BE2C (cell line): ENCODE measurements at regions not wholly inside any gene's neighbourhood (a gene's known extent, or its start where the extent isn't known, plus 50 kb on each side); places are given as distances from the start of the nearest gene placed in this dataset.

Experiments
- DNase-seq: peaks from one replicate; pipeline ENCODE4 v3.0.0-alpha.2; 2020
- H3K27me3 ChIP-seq: fragments of 250-450 bp; sonication (Bioruptor Pico); 2 replicates; pipeline ENCODE4 v1.5.1; 2020; ENCODE audit warnings: mild to moderate bottlenecking
- H3K36me3 ChIP-seq: fragments of 250-450 bp; sonication (Bioruptor Pico); 2 replicates; pipeline ENCODE4 v1.5.1; 2020; ENCODE audit warnings: mild to moderate bottlenecking
- H3K4me1 ChIP-seq: fragments of 250-450 bp; sonication (Bioruptor Pico); 2 replicates; pipeline ENCODE4 v1.5.1; 2020
- H3K4me3 ChIP-seq: 2 replicates; pipeline ENCODE4 v1.5.1; 2011; ENCODE audit warnings: low read depth, low read length
- H3K9me3 ChIP-seq: fragments of 250-450 bp; sonication (Bioruptor Pico); 2 replicates; pipeline ENCODE4 v1.5.1; 2020
- CTCF ChIP-seq: IDR thresholded peaks from 2 replicates; pipeline ENCODE4 v1.5.1; 2012; ENCODE audit warnings: mild to moderate bottlenecking, low read depth, low read length

GRCh38 chr9:109905472-109905871 lies 125.5 kb downstream of the PALM2AKAP2 start:
- no peak for DNase-seq
- Histone ChIP-seq H3K4me3 (no peak overlapping the region), H3K27me3 (no peaks in the 10 kb centered on the region), H3K9me3 (no peaks in the 10 kb centered on the region; the same call in 1 of the 2 replicates), H3K36me3 (no peaks in the 10 kb centered on the region), H3K4me1 (no peaks in the 10 kb centered on the region)
- TF ChIP-seq CTCF: no peak

DNA sequence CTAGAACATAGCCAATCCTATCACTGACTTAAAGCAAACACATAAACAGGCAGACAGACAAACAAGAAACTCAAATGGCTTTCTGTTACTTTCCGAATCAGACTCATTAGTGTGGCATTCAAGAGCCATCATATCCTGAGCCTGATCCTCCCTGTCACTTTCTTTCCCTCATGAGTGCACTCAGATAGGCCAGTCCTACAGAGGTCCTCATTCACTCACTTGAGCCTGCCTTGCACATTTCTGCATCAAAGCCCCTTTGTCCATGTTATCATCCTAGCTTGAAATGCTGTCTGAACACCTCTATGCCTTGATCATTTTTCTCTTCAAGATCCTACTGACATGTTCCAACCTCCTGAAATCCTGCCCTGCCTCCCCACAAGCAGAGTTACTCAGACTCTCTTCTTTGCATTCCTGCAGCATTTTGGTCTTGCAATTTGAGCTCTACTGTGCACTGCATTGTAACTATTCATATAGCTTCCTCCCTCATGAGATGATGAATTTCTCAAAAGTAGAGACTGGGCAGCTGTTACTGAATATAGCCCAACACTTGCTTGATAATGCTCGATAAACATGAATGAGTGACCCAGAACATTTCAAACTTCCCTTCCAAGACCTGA lies 126.9 kb downstream of the PALM2AKAP2 start:
- no peaks in the 10 kb centered on the region for H3K4me1 ChIP-seq
- no peaks in the 10 kb centered on the region for H3K36me3 ChIP-seq
- DNase-seq: no peak
- no peak overlapping the region for H3K4me3 ChIP-seq
- no peak for TF ChIP-seq CTCF
- no peaks in the 10 kb centered on the region; the same call in 1 of the 2 replicates for H3K9me3 ChIP-seq
- no peaks in the 10 kb centered on the region for H3K27me3 ChIP-seq

- Histone ChIP-seq H3K9me3 (no peaks in the 10 kb centered on the region; the same call in 1 of the 2 replicates), H3K36me3 (no peaks in the 10 kb centered on the region), H3K4me3 (no peak overlapping the region), H3K4me1 (no peaks in the 10 kb centered on the region), H3K27me3 (no peaks in the 10 kb centered on the region)
- no peak for DNase-seq
- no peak for TF ChIP-seq CTCF
These were observed 127.4 kb downstream of the PALM2AKAP2 start for GRCh38 chr9:109907400-109907799.

DNA sequence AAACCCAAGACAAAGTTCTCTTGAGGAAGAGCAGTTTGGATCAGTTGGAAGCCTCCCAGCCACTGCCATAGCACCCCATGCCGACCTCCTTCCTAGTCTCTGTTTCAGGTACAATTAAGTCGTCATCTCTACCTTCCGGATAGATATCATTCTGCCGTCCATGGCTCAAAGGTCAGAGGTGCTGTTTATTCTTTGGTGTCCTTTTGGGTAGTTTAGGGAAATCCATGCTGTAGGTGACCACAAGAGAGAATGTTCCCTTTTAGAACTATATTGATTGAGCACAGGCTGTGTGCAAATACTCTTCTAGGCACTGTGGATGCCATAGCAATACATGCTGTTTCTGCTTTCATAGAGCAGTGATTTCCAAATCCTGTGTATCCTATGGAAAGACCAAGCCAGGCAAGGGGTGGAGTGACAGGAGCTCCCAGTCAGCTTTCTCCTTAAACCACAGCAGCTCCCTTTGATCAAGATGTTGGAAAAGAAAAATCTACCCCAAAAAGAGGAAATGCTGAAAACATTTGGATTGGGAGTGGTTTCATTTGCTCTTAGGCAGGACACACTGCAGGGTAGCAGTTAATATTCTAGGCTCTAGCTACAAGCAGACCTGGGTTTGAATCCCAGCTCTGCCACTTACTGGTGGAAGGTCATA lies 127.9 kb downstream of the PALM2AKAP2 start:
- Histone ChIP-seq H3K9me3 (no peaks in the 10 kb centered on the region; the same call in 1 of the 2 replicates), H3K4me3 (no peak overlapping the region), H3K27me3 (no peaks in the 10 kb centered on the region), H3K36me3 (no peaks in the 10 kb centered on the region), H3K4me1 (no peaks in the 10 kb centered on the region)
- TF ChIP-seq CTCF: no peak
- no peak for DNase-seq

DNA sequence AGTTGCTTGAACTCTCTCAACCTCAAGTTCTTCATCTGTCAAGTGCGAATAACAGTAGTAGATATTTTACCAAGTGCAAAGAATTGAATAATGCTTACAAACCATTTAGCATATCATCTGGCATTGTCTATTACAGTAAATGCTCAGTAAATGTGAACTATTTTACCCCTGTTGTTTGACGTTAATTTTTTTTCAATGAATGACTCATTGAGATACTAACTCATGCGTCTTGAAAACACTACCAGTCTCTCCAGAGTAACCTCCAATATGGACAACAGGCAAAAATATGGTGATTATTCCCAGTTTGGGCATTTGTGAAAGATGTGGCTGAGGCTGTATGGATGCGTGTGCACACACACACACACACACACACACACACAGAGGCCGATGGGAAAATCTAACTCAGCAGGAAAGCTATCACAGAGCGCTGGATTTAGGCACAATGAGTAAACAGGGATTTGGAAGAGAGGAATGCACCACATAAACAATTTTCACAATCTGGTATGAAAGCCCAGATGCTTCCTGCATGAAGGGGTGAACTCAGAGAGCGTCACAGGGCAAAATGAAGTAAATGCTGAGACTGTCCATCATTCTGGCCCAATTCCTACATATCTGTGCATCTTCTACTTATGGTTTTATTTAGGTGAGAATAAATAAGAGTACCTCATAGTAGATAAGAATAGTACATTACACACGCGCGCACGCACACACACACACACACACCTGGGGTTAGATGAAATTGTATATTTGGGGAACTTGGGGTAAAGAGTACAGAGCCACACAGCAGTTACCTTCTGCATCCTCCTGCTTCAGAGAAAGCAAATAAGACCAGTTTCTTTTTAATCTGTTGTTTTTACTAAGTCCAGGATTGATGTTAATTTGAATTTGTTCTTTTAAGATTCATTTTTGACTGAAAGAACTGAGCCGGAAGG lies 128.7 kb downstream of the PALM2AKAP2 start:
- no peak for TF ChIP-seq CTCF
- Histone ChIP-seq H3K4me3 (no peak overlapping the region), H3K9me3 (no peaks in the 10 kb centered on the region; the same call in 1 of the 2 replicates), H3K36me3 (no peaks in the 10 kb centered on the region), H3K4me1 (no peaks in the 10 kb centered on the region), H3K27me3 (no peaks in the 10 kb centered on the region)
- no peak for DNase-seq
